Immature natural killer cell (primary cell): ENCODE measurements at regions not wholly inside any gene's neighbourhood (a gene's known extent, or its start where the extent isn't known, plus 50 kb on each side); places are given as distances from the start of the nearest gene placed in this dataset.
"Not testable (repeated sequence)": the region's sequence is repeated elsewhere in the genome, so short reads cannot be mapped to it uniquely, and the experiment has no call there.

Source experiments
- DNase-seq, 3 donors: peaks; one replicate each; pipeline ENCODE4 v3.0.0; 2022; ENCODE audit warnings: mixed read lengths in 1 of 3
- H3K27ac Mint-ChIP-seq, 6 donors: one replicate each; pipeline ENCODE4 v1.8.0; 2020; ENCODE audit warnings: mixed read lengths in 6 of 6, mild to moderate bottlenecking in 5 of 6, inconsistent platforms in 4 of 6, moderate library complexity in 3 of 6
- H3K27me3 Mint-ChIP-seq, 3 donors: one replicate each; pipeline ENCODE4 v1.8.0; 2020 to 2021; ENCODE audit warnings: low read depth in 3 of 3, mild to moderate bottlenecking in 3 of 3, mixed read lengths in 3 of 3, moderate library complexity in 3 of 3, inconsistent platforms in 1 of 3
- H3K36me3 Mint-ChIP-seq, 3 donors: one replicate each; pipeline ENCODE4 v1.8.0; 2020; ENCODE audit warnings: mixed read lengths in 3 of 3, inconsistent platforms in 2 of 3, mild to moderate bottlenecking in 2 of 3
- H3K4me1 Mint-ChIP-seq, 2 donors: one replicate each; pipeline ENCODE4 v1.8.0; 2020; ENCODE audit warnings: inconsistent platforms in 2 of 2, mild to moderate bottlenecking in 2 of 2, mixed read lengths in 2 of 2, moderate library complexity in 1 of 2
- H3K4me3 Mint-ChIP-seq, 5 donors: one replicate each; pipeline ENCODE4 v1.8.0; 2020; ENCODE audit warnings: mild to moderate bottlenecking in 5 of 5, mixed read lengths in 5 of 5, inconsistent platforms in 3 of 5, moderate library complexity in 3 of 5
- H3K9me3 Mint-ChIP-seq, 6 donors: one replicate each; pipeline ENCODE4 v1.8.0; 2020; ENCODE audit warnings: mild to moderate bottlenecking in 6 of 6, mixed read lengths in 6 of 6, inconsistent platforms in 4 of 6, moderate library complexity in 3 of 6

DNA sequence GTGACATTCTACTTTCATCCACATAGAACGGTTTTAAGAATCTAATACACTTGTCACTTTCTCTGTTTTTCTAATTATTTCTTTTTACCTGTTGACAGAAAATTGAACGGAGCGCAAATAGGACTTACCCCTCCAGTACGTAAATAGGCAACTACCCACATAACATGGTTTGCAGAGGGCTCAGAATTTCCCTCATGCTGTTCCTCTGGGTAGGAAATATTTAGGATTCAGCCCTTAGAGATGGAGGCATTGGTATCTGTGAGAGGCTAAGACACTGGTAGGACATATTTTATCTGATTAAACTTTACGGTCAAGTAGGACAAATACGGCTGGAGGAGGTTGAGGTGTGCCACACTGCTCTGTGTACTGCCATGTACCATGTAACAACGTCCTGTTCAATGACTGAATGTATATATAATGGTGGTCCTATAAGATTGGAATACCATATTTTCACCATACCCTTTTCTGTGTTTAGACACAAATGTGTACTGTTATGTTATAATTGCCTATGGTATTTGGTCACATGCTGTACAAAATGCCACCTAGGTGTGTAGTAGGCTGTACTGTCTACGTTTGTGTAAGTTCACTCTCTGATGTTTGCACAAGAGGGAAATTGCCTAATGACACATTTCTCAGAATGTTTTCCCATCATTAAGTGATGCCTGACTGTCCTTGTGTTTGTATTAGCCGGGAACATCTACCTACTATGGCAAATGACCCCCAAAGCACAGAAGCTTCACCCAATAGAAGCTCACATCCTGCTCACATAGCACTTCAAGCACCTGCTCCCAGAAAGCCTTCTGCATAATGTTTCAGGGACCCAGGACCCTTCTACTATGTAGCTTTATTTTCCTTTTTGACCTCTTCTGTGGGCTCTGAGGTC, 429.4 kb upstream of the AKR1E2 start:
- H3K27ac Mint-ChIP-seq = no peak overlapping the region
- no peak overlapping the region for H3K4me3 Mint-ChIP-seq
- H3K36me3 Mint-ChIP-seq = no peaks in the 10 kb centered on the region
- no peaks in the 10 kb centered on the region for H3K9me3 Mint-ChIP-seq
- H3K27me3 Mint-ChIP-seq = peaks cover 0 to 14% (median 2%) of the 10 kb centered on the region in 3 donors
- no peak for DNase-seq
- no peaks in the 10 kb centered on the region for H3K4me1 Mint-ChIP-seq

DNA sequence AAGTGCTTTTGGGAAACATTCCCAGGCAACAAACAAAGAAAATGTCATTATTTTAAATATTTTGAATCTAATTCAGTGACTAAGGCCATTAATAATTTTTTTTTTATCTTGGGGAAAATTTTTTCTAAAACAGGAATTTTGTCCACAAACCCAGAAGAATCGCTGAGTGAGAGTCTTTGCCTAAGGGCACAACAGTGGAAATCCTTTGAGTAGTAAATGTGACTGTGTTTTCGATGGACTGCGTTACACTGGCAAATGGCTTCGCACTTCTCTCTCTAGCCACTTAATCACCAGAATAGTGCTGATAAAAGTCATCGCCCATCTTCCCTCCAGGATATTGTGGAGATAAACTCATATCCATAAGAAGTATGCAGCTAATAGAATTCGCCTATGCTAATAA, 430.3 kb upstream of the AKR1E2 start:
- Mint-ChIP-seq H3K36me3 (no peaks in the 10 kb centered on the region), H3K4me3 (no peak overlapping the region), H3K9me3 (no peaks in the 10 kb centered on the region), H3K27me3 (peaks cover 0 to 14% (median 2%) of the 10 kb centered on the region in 3 donors), H3K27ac (no peak overlapping the region), H3K4me1 (no peaks in the 10 kb centered on the region)
- no peak for DNase-seq

DNA sequence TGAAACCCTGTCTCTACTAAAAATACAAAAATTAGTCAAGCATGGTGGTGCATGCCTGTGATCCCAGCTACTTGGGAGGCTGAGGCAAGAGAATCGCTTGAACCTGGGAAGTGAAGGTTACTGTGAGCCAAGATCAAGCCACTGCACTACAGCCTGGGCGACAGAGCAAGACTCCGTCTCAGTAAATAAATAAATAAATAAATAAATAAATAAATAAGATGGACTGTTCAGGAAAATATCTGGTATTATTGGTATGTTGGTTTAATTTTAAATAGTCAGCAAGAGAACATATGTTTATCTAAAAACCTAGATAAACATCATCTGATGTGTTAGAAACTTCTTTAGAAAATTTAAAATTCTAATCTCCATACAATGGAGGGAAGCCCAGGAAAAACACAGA, 431.6 kb upstream of the AKR1E2 start:
- not testable (repeated sequence) for DNase-seq, H3K4me1 Mint-ChIP-seq, H3K36me3 Mint-ChIP-seq, H3K27ac Mint-ChIP-seq, H3K9me3 Mint-ChIP-seq, H3K4me3 Mint-ChIP-seq
- peaks cover 0 to 12% (median 2%) of the 10 kb centered on the region in 3 donors for H3K27me3 Mint-ChIP-seq

DNA sequence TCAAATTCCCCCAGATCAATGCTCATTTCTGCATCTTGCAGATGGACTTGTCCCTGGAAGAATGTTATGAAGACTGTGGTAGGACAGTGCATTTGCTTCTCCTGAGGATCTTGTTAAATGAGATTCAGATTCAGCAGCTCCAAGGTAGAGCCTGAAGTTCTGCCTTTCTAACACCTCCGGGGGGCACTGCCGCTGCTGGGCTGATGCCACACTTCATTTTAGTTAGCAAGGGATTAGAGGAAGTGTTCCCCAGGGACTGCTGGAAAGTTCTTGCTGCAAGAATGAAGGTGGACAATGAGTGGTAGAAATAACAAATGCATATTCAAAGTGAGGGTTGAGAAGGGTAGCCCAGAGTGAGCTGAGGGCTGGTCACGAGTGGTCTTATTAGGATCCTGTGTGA, 434.3 kb upstream of the AKR1E2 start:
- no peaks in the 10 kb centered on the region for H3K4me1 Mint-ChIP-seq
- H3K27me3 Mint-ChIP-seq = peaks cover 0 to 9% (median 4%) of the 10 kb centered on the region in 3 donors
- H3K36me3 Mint-ChIP-seq = no peaks in the 10 kb centered on the region
- no peak for DNase-seq
- no peak overlapping the region for H3K4me3 Mint-ChIP-seq
- H3K27ac Mint-ChIP-seq = no peak overlapping the region
- no peaks in the 10 kb centered on the region for H3K9me3 Mint-ChIP-seq

DNA sequence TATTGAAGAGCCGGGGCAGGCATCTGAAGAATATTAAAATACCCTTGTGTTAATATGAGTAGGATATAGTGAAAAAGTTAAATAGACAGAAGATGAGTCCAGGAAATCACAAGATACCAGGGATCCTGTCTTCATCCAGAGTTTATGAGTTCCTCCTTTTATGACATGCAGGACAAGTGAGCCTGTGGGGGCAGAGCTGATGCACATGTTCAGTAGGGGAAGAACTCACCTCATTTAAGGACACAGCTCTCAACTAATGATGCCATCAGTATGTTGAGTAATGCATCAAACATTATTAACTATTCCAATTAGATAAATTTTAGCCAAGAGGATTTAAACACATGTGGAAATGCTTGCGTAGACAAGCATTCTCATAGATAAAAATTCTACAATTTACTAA, 435.8 kb upstream of the AKR1E2 start:
- H3K27ac Mint-ChIP-seq = no peak overlapping the region

DNA sequence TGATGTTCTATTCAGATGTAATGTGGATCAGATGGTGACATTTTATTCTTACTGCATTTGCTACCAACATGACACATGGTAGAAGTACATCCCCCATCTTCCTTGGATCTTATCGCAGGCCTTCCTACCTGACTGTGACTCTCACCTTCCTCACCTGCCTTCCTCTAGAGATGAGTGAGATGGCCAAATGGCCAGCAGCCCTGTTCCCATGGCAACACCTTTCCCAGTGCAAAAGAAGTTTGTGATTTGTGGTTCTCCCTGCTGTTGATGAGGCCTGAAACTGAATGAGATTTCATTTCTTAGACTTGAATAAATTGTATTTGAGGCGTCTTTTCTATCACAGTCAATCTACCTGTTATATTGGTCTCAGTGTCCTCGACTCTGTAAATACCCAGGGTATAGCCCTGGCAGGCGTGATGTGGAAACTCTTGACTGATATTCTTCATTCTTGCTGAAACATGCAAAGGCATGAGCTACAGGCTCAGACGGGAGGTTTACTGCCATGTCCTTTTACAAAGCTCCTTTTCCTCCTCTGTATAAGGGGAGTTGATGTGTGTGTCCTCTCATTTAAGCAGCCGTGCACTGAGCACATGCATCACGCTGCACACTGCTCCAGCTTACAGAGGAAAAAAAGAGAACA, 440.7 kb upstream of the AKR1E2 start:
- DNase-seq = no peak
- Mint-ChIP-seq H3K36me3 (no peaks in the 10 kb centered on the region), H3K9me3 (no peaks in the 10 kb centered on the region), H3K27me3 (peaks cover 2 to 11% (median 2%) of the 10 kb centered on the region in 3 donors), H3K27ac (no peak overlapping the region), H3K4me3 (no peak overlapping the region), H3K4me1 (no peaks in the 10 kb centered on the region)

More for the DNA sequence above, 435.8 kb upstream of the AKR1E2 start:
- Mint-ChIP-seq H3K9me3 (no peaks in the 10 kb centered on the region), H3K4me1 (no peaks in the 10 kb centered on the region), H3K36me3 (no peaks in the 10 kb centered on the region), H3K4me3 (no peak overlapping the region), H3K27me3 (peaks cover 0 to 14% (median 4%) of the 10 kb centered on the region in 3 donors)
- no peak for DNase-seq

DNA sequence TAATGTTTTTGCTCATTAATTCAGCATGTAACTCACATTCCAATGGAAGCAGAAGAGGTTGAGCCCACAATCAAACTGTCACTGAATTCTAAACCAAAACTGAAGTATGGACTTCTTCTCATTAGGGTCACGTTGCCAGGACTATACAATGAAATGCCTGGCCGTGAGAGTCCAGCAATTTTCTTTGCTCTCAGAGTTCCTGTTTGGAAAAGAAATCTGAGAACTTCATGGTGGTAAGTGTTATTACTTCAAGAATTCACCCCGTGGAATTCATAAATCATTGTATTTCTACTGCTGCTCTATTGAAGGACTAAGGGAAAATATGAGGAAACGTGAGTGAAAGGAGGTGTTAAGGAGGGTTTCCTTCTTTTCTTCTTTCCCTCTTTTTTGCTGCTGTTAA, 441.8 kb upstream of the AKR1E2 start:
- Mint-ChIP-seq H3K36me3 (no peaks in the 10 kb centered on the region), H3K4me1 (no peaks in the 10 kb centered on the region), H3K27ac (no peak overlapping the region), H3K4me3 (no peak overlapping the region), H3K27me3 (peaks cover 2 to 11% (median 2%) of the 10 kb centered on the region in 3 donors), H3K9me3 (no peaks in the 10 kb centered on the region)
- DNase-seq = no peak

DNA sequence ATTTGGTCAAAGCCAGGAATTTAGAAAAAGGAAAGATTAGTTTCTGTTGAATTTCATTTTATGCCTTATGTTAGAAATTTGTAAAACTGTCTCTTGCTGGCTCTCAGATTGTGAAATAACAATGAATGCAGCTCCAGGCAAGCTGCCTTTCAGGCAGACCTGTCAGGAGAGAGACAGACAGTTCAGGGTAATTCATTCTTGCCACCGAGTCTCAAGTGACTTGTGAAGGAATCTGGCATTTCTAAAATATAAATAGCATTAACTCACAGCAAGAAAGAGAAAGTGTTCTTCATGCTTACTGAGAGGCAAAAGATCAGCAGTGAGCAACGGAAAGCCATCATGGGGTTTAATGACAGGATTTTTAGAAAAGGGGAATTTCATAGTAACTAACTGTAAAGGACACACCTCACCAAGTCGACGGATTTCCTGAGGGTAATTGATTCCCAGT, 442.3 kb upstream of the AKR1E2 start:
- H3K36me3 Mint-ChIP-seq = no peaks in the 10 kb centered on the region
- no peaks in the 10 kb centered on the region for H3K9me3 Mint-ChIP-seq
- no peak for DNase-seq
- H3K27me3 Mint-ChIP-seq = peaks cover 2 to 11% (median 2%) of the 10 kb centered on the region in 3 donors
- no peaks in the 10 kb centered on the region for H3K4me1 Mint-ChIP-seq
- no peak overlapping the region for H3K27ac Mint-ChIP-seq
- H3K4me3 Mint-ChIP-seq = no peak overlapping the region

DNA sequence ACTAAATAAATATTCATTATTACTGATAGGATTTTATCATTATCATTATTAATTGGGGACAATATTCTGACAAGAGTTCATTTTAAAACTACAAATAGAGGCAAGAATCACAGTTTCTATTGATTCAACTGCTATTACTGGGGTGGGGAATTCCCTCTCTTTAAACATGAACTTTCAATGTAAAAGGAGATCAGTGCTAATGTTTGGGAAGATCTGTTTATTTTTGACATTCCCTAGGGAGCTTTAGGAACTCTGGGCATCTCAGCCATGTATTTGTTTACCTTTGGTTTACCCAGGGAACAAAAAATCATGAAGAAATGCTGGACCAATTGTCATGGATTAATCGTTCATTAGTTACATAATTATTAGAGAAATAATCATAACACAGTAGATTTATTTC, 443.2 kb upstream of the AKR1E2 start:
- no peak overlapping the region for H3K4me3 Mint-ChIP-seq
- no peaks in the 10 kb centered on the region for H3K4me1 Mint-ChIP-seq
- H3K9me3 Mint-ChIP-seq = no peaks in the 10 kb centered on the region

DNA sequence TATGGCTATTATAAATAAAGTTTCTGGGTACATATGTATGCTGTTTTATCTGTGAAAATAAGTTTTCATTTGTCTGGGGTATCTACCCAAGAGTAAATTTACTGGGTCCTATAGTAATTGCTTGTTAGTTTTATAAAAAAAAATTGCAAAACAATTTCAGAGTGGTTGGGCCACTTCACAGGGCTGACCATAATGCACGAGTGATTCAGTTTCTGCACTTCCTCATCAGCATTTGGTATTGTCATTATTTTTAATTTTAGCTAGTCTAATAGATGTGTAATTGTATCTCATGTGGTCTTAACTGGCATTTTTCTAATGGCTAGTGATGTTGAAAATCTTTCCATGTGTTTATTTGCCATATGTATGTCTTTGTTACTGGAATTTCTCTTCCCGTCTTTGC, 452.4 kb upstream of the AKR1E2 start:
- Mint-ChIP-seq H3K9me3 (peaks cover 0 to 3% (median 0%) of the 10 kb centered on the region in 6 donors), H3K4me1 (no peaks in the 10 kb centered on the region), H3K27ac (no peak overlapping the region), H3K4me3 (no peak overlapping the region), H3K36me3 (no peaks in the 10 kb centered on the region), H3K27me3 (peaks cover 3 to 16% (median 4%) of the 10 kb centered on the region in 3 donors)
- no peak for DNase-seq

More for the DNA sequence above, 443.2 kb upstream of the AKR1E2 start:
- no peak overlapping the region for H3K27ac Mint-ChIP-seq
- DNase-seq = no peak
- no peaks in the 10 kb centered on the region for H3K36me3 Mint-ChIP-seq
- peaks cover 0 to 13% (median 2%) of the 10 kb centered on the region in 3 donors for H3K27me3 Mint-ChIP-seq

DNA sequence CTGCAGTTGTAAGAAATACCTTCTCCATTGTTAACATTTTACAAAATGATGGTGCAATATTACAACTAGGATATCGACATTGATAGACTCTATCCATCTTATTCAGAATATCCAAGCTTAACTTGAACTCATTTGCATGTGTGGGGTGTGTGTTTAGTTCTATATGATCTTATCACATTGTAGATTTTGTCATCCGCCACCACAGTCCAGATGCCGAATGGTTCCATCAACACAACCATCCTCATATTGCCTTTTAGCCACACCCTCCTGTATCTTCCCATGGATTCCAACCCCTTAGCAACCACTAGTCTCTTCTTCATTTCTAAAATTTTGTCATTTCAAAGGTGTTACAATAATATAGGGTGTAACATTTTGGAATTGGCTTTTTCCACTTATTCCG, 452.9 kb upstream of the AKR1E2 start:
- no peaks in the 10 kb centered on the region for H3K36me3 Mint-ChIP-seq
- H3K4me3 Mint-ChIP-seq = no peak overlapping the region
- H3K4me1 Mint-ChIP-seq = no peaks in the 10 kb centered on the region
- peaks cover 0 to 3% (median 0%) of the 10 kb centered on the region in 6 donors for H3K9me3 Mint-ChIP-seq
- H3K27ac Mint-ChIP-seq = no peak overlapping the region
- no peak for DNase-seq
- peaks cover 3 to 16% (median 4%) of the 10 kb centered on the region in 3 donors for H3K27me3 Mint-ChIP-seq

DNA sequence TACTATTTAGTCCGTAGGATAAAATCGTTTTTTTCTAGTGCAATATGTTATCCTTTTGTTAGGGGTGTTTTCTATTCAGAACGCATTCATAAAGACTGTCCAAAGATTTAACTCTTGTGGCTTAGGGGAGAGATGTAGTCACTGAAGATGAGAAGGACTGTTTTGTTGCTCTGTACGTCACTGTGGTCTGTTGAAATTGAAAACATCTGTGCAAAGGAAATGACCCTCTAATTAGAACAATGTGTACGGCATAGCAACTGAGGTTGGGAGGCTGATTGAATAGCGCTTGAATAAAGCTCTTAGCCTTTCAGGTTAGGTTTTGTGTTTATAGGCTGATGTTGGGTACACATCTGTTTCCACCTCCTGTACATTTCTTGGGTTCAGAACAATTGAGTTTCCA, 453.4 kb upstream of the AKR1E2 start:
- H3K4me3 Mint-ChIP-seq = no peak overlapping the region
- peaks cover 3 to 14% (median 4%) of the 10 kb centered on the region in 3 donors for H3K27me3 Mint-ChIP-seq
- H3K9me3 Mint-ChIP-seq = peaks cover 0 to 3% (median 0%) of the 10 kb centered on the region in 6 donors

DNA sequence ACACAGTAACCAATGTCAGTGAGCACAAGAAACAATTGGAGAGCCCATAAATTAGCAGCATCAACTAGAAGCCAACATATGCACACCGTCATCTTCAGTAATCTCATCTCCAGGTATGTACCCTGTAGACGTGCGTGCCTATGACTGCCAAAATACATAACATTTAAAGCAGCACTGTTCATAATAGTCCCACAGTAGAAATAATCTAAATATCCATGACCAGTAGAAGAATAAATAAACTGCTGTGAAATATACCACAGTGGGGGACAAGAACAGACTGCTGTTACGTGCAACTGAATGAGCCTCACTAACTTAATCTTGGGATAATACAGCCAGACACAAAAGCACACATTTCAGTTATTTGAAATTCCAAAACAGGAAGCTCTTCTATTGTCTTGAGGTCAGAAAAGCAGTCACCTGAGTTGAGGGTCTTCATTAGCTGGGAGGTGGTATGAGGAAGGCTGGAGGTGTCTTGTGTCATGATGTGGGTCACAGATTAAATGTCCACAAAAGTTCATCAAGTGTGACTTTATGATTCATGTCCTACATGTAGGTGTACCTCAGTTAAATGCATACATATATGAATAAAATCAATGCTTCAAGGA, 454.2 kb upstream of the AKR1E2 start:
- Mint-ChIP-seq H3K36me3 (no peaks in the 10 kb centered on the region), H3K4me1 (no peaks in the 10 kb centered on the region), H3K27ac (no peak overlapping the region), H3K9me3 (peaks cover 0 to 3% (median 0%) of the 10 kb centered on the region in 6 donors), H3K27me3 (peaks cover 3 to 12% (median 4%) of the 10 kb centered on the region in 3 donors), H3K4me3 (no peak overlapping the region)
- DNase-seq = no peak

More for the DNA sequence above, 453.4 kb upstream of the AKR1E2 start:
- peak in 1 of 3 donors; percentile 10 for DNase-seq
- Mint-ChIP-seq H3K4me1 (no peaks in the 10 kb centered on the region), H3K36me3 (no peaks in the 10 kb centered on the region), H3K27ac (no peak overlapping the region)

DNA sequence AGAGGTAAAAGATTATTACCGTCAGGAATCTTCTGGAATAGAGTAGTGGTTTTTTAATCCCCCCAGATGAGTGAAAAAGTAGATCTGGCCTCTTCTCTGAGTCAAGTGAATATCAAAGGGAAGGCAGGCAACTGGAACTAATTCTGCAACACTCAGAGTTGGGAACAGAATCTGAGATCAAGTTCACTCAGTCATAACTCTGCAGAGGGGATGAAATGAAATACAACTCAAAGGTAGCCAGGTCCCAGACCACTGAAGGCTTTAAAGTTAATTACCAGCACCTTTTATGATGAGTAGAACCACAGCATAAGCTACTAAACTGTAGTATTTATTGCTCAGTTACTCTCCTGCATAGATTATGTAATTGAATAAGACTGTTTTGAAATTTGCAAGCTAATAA, 455.6 kb upstream of the AKR1E2 start:
- Mint-ChIP-seq H3K27me3 (peaks cover 0 to 15% (median 2%) of the 10 kb centered on the region in 3 donors), H3K4me1 (no peaks in the 10 kb centered on the region), H3K27ac (no peak overlapping the region), H3K4me3 (no peak overlapping the region), H3K9me3 (peaks cover 0 to 3% (median 0%) of the 10 kb centered on the region in 6 donors), H3K36me3 (no peaks in the 10 kb centered on the region)
- DNase-seq = no peak
